DOHH2 (cell line): ENCODE measurements at regions not wholly inside any gene's neighbourhood (a gene's known extent, or its start where the extent isn't known, plus 50 kb on each side); places are given as distances from the start of the nearest gene placed in this dataset.

Experiments used
- H3F3A ChIP-seq: fragments of 200-600 bp; sonication (generic), shearing (Covaris generic); 2 replicates; pipeline ENCODE4 v1.6.0; 2016; ENCODE audit warnings: antibody characterized with exemption, mild to moderate bottlenecking; ENCODE audit not compliant: control insufficient read depth, insufficient read depth
- H3K27ac ChIP-seq: fragments of 200-600 bp; sonication (generic); 2 replicates; pipeline ENCODE4 v1.5.1; 2014; ENCODE audit warnings: low read depth, mild to moderate bottlenecking, low read length, moderate library complexity
- H3K27me3 ChIP-seq: fragments of 200-600 bp; sonication (generic); 2 replicates; pipeline ENCODE4 v1.6.1; 2014; ENCODE audit warnings: mild to moderate bottlenecking, low read length, mixed read lengths; ENCODE audit not compliant: control insufficient read depth
- H3K36me3 ChIP-seq: fragments of 200-600 bp; sonication (generic); 2 replicates; pipeline ENCODE4 v1.6.1; 2014; ENCODE audit warnings: mild to moderate bottlenecking, low read length, moderate library complexity, mixed read lengths; ENCODE audit not compliant: control insufficient read depth
- H3K4me1 ChIP-seq: fragments of 200-600 bp; sonication (generic); 2 replicates; pipeline ENCODE4 v1.6.1; 2014; ENCODE audit warnings: mild to moderate bottlenecking, low read length, mixed read lengths; ENCODE audit not compliant: control insufficient read depth
- H3K4me2 ChIP-seq: fragments of 200-600 bp; sonication (generic); 2 replicates; pipeline ENCODE4 v1.6.0; 2014; ENCODE audit warnings: mild to moderate bottlenecking, low read length, moderate library complexity
- H3K4me3 ChIP-seq: fragments of 200-600 bp; sonication (generic); 2 replicates; pipeline ENCODE4 v1.5.1; 2014; ENCODE audit warnings: mild to moderate bottlenecking, low read length, mixed read lengths
- H3K79me2 ChIP-seq: fragments of 200-600 bp; sonication (generic); 2 replicates; pipeline ENCODE4 v1.6.1; 2014; ENCODE audit warnings: mild to moderate bottlenecking, low read length, mixed read lengths; ENCODE audit not compliant: control insufficient read depth
- H3K9me2 ChIP-seq: fragments of 200-600 bp; sonication (generic); replicated peaks from 2 replicates; pipeline ENCODE4 v1.6.1; 2014; ENCODE audit warnings: mild to moderate bottlenecking, low read length, mixed read lengths; ENCODE audit not compliant: control insufficient read depth
- H3K9me3 ChIP-seq: fragments of 200-600 bp; sonication (generic); 2 replicates; pipeline ENCODE4 v1.6.1; 2014; ENCODE audit warnings: antibody characterized with exemption, low read length, mixed read lengths; ENCODE audit not compliant: control insufficient read depth, insufficient read depth
- H4K20me1 ChIP-seq: fragments of 200-600 bp; sonication (generic); 2 replicates; pipeline ENCODE4 v1.6.0; 2014; ENCODE audit warnings: low read depth, mild to moderate bottlenecking, antibody characterized with exemption, low read length, moderate library complexity; ENCODE audit not compliant: control insufficient read depth, insufficient read depth
- CTCF ChIP-seq: fragments of 200-600 bp; sonication (generic); IDR thresholded peaks from one replicate; pipeline ENCODE4 v1.5.1; 2014; ENCODE audit warnings: antibody characterized with exemption, mild to moderate bottlenecking, low read depth, low read length; ENCODE audit not compliant: poor library complexity, severe bottlenecking
- EZH2phosphoT487 ChIP-seq: fragments of 200-600 bp; sonication (generic); IDR thresholded peaks from 2 replicates; pipeline ENCODE4 v1.6.1; 2017; ENCODE audit warnings: borderline replicate concordance, mild to moderate bottlenecking, antibody characterized with exemption, low read length, moderate library complexity, mixed read lengths

- H3K9me2 ChIP-seq: no peaks in the 10 kb centered on the region
- H3K4me3 ChIP-seq: no peak overlapping the region
- H3K36me3 ChIP-seq: no peaks in the 10 kb centered on the region
- H3F3A ChIP-seq: no peaks in the 10 kb centered on the region
- no peaks in the 10 kb centered on the region for H3K27me3 ChIP-seq
- H3K4me2 ChIP-seq: no peak overlapping the region
- no peaks in the 10 kb centered on the region for H3K79me2 ChIP-seq
- H3K27ac ChIP-seq: no peak overlapping the region
- H3K9me3 ChIP-seq: no peaks in the 10 kb centered on the region
- no peak for TF ChIP-seq EZH2phosphoT487
- TF ChIP-seq CTCF: no peak
- H4K20me1 ChIP-seq: no peaks in the 10 kb centered on the region
- no peaks in the 10 kb centered on the region for H3K4me1 ChIP-seq
Measured at GRCh38 chr6:90977513-90977912, 390.6 kb upstream of the MAP3K7 start.

- Histone ChIP-seq H3F3A (no peaks in the 10 kb centered on the region), H3K9me3 (no peaks in the 10 kb centered on the region), H3K9me2 (no peaks in the 10 kb centered on the region), H3K79me2 (no peaks in the 10 kb centered on the region), H3K27me3 (no peaks in the 10 kb centered on the region), H3K4me2 (no peak overlapping the region), H3K4me3 (no peak overlapping the region), H4K20me1 (no peaks in the 10 kb centered on the region), H3K27ac (no peak overlapping the region), H3K4me1 (no peaks in the 10 kb centered on the region), H3K36me3 (no peaks in the 10 kb centered on the region)
- TF ChIP-seq EZH2phosphoT487 (no peak), CTCF (no peak)
Measured at GRCh38 chr6:90976341-90976740, 389.5 kb upstream of the MAP3K7 start.

- Histone ChIP-seq H3K9me2 (no peaks in the 10 kb centered on the region), H3K36me3 (no peaks in the 10 kb centered on the region), H4K20me1 (no peaks in the 10 kb centered on the region), H3K27me3 (no peaks in the 10 kb centered on the region), H3K4me1 (no peaks in the 10 kb centered on the region), H3F3A (no peaks in the 10 kb centered on the region), H3K27ac (no peak overlapping the region), H3K79me2 (no peaks in the 10 kb centered on the region), H3K4me3 (no peak overlapping the region), H3K4me2 (no peak overlapping the region), H3K9me3 (no peaks in the 10 kb centered on the region)
- TF ChIP-seq EZH2phosphoT487: no peak
- TF ChIP-seq CTCF: no peak
Measured at GRCh38 chr6:90975741-90976140, 388.9 kb upstream of the MAP3K7 start.

GRCh38 chr6:90973188-90973587 is 386.3 kb upstream of the MAP3K7 start:
- Histone ChIP-seq H3K4me3 (no peak overlapping the region), H3K36me3 (no peaks in the 10 kb centered on the region), H3K27ac (no peak overlapping the region), H3F3A (no peaks in the 10 kb centered on the region), H3K9me3 (no peaks in the 10 kb centered on the region), H3K4me2 (no peak overlapping the region), H3K27me3 (no peaks in the 10 kb centered on the region), H4K20me1 (no peaks in the 10 kb centered on the region), H3K9me2 (no peaks in the 10 kb centered on the region), H3K79me2 (no peaks in the 10 kb centered on the region), H3K4me1 (no peaks in the 10 kb centered on the region)
- no peak for TF ChIP-seq CTCF
- TF ChIP-seq EZH2phosphoT487: no peak
